ENCODE measurements at regions not wholly inside any gene's neighbourhood (a gene's known extent, or its start where the extent isn't known, plus 50 kb on each side); places are given as distances from the start of the nearest gene placed in this dataset.

DNA sequence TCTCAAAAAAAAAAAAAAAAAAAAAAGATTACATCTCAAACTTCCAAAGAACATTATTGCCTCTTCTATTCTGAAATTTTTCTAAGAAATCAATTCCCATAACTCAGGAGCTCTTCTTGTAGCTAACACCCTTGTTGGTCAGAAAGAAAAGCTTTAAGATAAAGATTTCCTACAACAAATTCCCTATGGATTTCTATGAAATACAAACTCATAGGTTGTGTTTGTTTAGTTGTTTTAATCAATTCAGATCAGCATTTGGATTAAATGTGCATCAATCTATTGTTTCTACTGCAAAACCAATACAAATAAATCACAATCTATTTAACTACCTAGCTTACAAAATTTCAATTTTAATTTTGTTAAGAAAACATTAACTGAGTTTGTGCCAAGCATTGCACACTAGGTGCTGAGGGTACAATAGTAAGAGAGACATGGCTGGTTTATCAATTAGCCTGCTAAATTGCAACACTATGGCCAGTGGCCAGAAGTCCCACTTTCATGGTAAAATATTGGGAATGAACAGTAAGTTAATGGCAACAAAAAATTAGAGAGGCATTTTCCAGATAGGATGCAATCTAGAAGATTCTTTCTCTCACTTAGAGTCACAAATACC lies 80.2 kb upstream of the MYCN start:
- no peaks in the 10 kb centered on the region for H3K36me3 ChIP-seq (ENCODE audit: control insufficient read depth, insufficient read depth, low read length)
- ChIA-PET CTCF (interaction anchor here (0.6 kb wide), 1 partner anchor 677 kb away, joined by 3 read pairs; no protein-coding TSS in a partner anchor), POLR2A (interaction anchor here (0.7 kb wide), 1 partner anchor 126 kb away, joined by 3 read pairs; no protein-coding TSS in a partner anchor)
- Mint-ChIP-seq H3K36me3 (ENCODE audit: insufficient read depth, unreplicated experiment) (no peaks in the 10 kb centered on the region), H3K4me3 (ENCODE audit: unreplicated experiment) (no peak overlapping the region), H3K4me1 (ENCODE audit: low read depth, unreplicated experiment) (peaks cover 14% of the 10 kb centered on the region), H3K27me3 (ENCODE audit: insufficient read depth, unreplicated experiment) (no peaks in the 10 kb centered on the region), H3K9me3 (ENCODE audit: unreplicated experiment) (no peaks in the 10 kb centered on the region), H3K27ac (ENCODE audit: unreplicated experiment) (no peak overlapping the region)
- TF ChIP-seq, protein P1, sequence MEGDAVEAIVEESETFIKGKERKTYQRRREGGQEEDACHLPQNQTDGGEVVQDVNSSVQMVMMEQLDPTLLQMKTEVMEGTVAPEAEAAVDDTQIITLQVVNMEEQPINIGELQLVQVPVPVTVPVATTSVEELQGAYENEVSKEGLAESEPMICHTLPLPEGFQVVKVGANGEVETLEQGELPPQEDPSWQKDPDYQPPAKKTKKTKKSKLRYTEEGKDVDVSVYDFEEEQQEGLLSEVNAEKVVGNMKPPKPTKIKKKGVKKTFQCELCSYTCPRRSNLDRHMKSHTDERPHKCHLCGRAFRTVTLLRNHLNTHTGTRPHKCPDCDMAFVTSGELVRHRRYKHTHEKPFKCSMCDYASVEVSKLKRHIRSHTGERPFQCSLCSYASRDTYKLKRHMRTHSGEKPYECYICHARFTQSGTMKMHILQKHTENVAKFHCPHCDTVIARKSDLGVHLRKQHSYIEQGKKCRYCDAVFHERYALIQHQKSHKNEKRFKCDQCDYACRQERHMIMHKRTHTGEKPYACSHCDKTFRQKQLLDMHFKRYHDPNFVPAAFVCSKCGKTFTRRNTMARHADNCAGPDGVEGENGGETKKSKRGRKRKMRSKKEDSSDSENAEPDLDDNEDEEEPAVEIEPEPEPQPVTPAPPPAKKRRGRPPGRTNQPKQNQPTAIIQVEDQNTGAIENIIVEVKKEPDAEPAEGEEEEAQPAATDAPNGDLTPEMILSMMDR (IDR thresholded peaks at IDR 0.05; ENCODE audit: insufficient read depth in 1 of 2, low read depth in 1 of 2, low read length in 1 of 2, severe bottlenecking in 1 of 2, unreplicated experiment in 1 of 2), result no peak
- intact Hi-C loops (cut with micrococcal nuclease; ENCODE audit: unreplicated experiment), result no loop called here
- no peaks in the 10 kb centered on the region for H3K9me3 ChIP-seq
- no peaks in the 10 kb centered on the region for H3K27me3 ChIP-seq (replicated peaks; ENCODE audit: control insufficient read depth, insufficient read depth, low read length)
- no peak overlapping the region for H3K4me3 ChIP-seq (ENCODE audit: low read depth, low read length)
- no TSS peak for BruUV-seq (replicated peaks)
- no peak for DNase-seq
- no peaks in the 10 kb centered on the region for H3K4me1 ChIP-seq

DNA sequence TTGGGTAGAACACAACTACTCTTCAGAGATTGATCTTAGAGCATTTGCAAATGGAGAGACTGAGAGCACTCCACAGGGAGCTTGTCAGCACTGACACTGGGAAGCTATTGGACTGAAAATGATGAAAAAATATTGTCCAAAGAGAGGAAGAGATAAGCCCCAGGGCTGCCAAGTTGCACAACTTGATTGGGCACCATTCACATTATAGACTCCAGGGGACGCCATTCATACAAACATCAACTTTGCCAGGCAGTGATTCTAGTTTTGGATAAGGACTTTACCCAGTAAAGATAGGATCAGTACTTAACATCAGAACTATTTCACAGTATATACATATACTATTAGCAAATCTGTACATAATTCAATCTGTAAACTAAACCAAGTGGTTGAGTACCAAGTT lies 79.6 kb upstream of the MYCN start:
- Mint-ChIP-seq H3K4me1 (ENCODE audit: low read depth, unreplicated experiment) (peaks cover 14% of the 10 kb centered on the region), H3K27ac (ENCODE audit: unreplicated experiment) (no peak overlapping the region), H3K27me3 (ENCODE audit: insufficient read depth, unreplicated experiment) (no peaks in the 10 kb centered on the region), H3K4me3 (ENCODE audit: unreplicated experiment) (no peak overlapping the region), H3K36me3 (ENCODE audit: insufficient read depth, unreplicated experiment) (no peaks in the 10 kb centered on the region), H3K9me3 (ENCODE audit: unreplicated experiment) (no peaks in the 10 kb centered on the region)
- Histone ChIP-seq H3K9me3 (no peaks in the 10 kb centered on the region), H3K27me3 (replicated peaks; ENCODE audit: control insufficient read depth, insufficient read depth, low read length) (no peaks in the 10 kb centered on the region), H3K36me3 (ENCODE audit: control insufficient read depth, insufficient read depth, low read length) (no peaks in the 10 kb centered on the region), H3K4me1 (no peaks in the 10 kb centered on the region), H3K4me3 (ENCODE audit: low read depth, low read length) (no peak overlapping the region)
- ChIA-PET CTCF (interaction anchor here (0.6 kb wide), 1 partner anchor 677 kb away, joined by 3 read pairs; no protein-coding TSS in a partner anchor), POLR2A (interaction anchor here (0.7 kb wide), 1 partner anchor 127 kb away, joined by 3 read pairs; no protein-coding TSS in a partner anchor)
- no TSS peak for BruUV-seq (replicated peaks)
- DNase-seq, result no peak
- TF ChIP-seq, protein P1 (IDR thresholded peaks at IDR 0.05; ENCODE audit: insufficient read depth in 1 of 2, low read depth in 1 of 2, low read length in 1 of 2, severe bottlenecking in 1 of 2, unreplicated experiment in 1 of 2), result peak in 1 of 2 experiments; percentile 14
- intact Hi-C loops (cut with micrococcal nuclease; ENCODE audit: unreplicated experiment), result no loop called here

DNA sequence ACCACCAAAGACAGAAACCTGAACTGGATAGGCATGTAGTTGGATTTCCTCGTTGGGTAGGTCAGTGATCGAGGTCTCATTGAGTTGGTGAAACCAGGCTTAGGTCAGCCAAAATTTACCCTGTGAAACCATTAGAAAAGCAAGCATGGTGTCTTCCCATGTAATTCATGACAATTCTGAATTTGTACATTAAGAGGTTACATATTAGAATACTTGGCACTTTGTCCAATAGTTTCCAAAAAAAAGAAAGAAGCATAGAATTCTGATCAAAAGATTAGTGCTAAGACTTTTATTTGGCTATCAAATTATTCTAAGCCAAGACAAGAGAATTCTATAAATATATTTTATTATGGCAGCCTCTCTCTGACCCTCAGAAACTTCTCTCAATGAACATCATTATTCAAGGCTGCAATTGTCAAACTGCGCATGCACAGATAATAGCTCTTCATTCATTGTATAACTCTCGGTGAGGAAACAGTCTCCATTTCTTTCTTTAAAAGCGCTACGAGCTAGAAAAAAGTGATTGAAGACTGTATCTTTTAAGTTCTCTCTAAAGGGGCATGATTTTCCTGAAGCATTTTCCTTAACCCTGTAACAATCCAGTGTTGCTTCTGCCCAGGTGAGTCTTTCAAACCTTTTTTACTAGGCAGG lies 79.1 kb upstream of the MYCN start:
- no TSS peak for BruUV-seq (replicated peaks)
- H3K36me3 ChIP-seq (ENCODE audit: control insufficient read depth, insufficient read depth, low read length), result no peaks in the 10 kb centered on the region
- Mint-ChIP-seq H3K36me3 (ENCODE audit: insufficient read depth, unreplicated experiment) (no peaks in the 10 kb centered on the region), H3K4me3 (ENCODE audit: unreplicated experiment) (no peak overlapping the region), H3K9me3 (ENCODE audit: unreplicated experiment) (no peaks in the 10 kb centered on the region), H3K27me3 (ENCODE audit: insufficient read depth, unreplicated experiment) (no peaks in the 10 kb centered on the region), H3K27ac (ENCODE audit: unreplicated experiment) (no peak overlapping the region), H3K4me1 (ENCODE audit: low read depth, unreplicated experiment) (peaks cover 14% of the 10 kb centered on the region)
- H3K4me1 ChIP-seq, result no peaks in the 10 kb centered on the region
- intact Hi-C loops (cut with micrococcal nuclease; ENCODE audit: unreplicated experiment), result no loop called here
- ChIA-PET CTCF (interaction anchor here (0.6 kb wide), 1 partner anchor 676 kb away, joined by 3 read pairs; no protein-coding TSS in a partner anchor), POLR2A (no interaction called here)
- H3K4me3 ChIP-seq (ENCODE audit: low read depth, low read length), result no peak overlapping the region
- no peak for DNase-seq
- TF ChIP-seq, protein P1 (IDR thresholded peaks at IDR 0.05; ENCODE audit: insufficient read depth in 1 of 2, low read depth in 1 of 2, low read length in 1 of 2, severe bottlenecking in 1 of 2, unreplicated experiment in 1 of 2), result peak in 1 of 2 experiments; percentile 3
- no peaks in the 10 kb centered on the region for H3K9me3 ChIP-seq
- no peaks in the 10 kb centered on the region for H3K27me3 ChIP-seq (replicated peaks; ENCODE audit: control insufficient read depth, insufficient read depth, low read length)
